ENCODE measurements at regions not wholly inside any gene's neighbourhood (a gene's known extent, or its start where the extent isn't known, plus 50 kb on each side); places are given as distances from the start of the nearest gene placed in this dataset.

DNA sequence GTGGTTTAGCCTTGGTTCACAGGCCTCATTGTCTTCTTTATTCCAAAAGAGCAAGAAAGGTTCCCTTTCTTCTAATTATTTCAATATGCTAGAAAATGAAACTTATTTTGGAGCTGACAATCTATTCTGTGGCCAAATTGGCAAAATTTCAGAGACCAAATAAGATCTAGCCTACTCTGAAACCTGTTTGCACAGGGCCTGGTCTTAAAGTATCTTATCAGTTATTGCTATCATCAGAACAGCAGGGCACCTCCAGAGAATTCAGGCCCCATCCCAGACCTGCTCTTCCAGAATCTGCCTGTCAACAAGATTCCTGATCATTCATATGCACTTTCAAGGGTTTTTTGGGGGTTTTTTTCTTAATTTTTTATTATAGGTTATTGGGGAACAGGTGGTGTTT is 198.7 kb downstream of the ANAPC1 start (continued):
- TF ChIP-seq POLR2A (IDR thresholded peaks at IDR 0.05; ENCODE audit: control extremely low read depth in 1 of 2, low read depth in 2 of 2, low read length in 2 of 2) (no peak), CREB1 (IDR thresholded peaks at IDR 0.05) (no peak), SAP30 (IDR thresholded peaks at IDR 0.05; ENCODE audit: insufficient read depth, insufficient replicate concordance, low read length) (no peak)

Data from H1 (cell line).